Endometrium (tissue), 2 donors: ENCODE measurements at regions not wholly inside any gene's neighbourhood (a gene's known extent, or its start where the extent isn't known, plus 50 kb on each side); places are given as distances from the start of the nearest gene placed in this dataset.
"Not testable (repeated sequence)": the region's sequence is repeated elsewhere in the genome, so short reads cannot be mapped to it uniquely, and the experiment has no call there.

Experiments
- FAIRE-seq: peaks from 2 replicates; lab custom pipeline; 2012; peaks lifted over from hg19 to GRCh38; lab: Jason Lieb, UNC
- donor health status: control.
- donor health status: control.

DNA sequence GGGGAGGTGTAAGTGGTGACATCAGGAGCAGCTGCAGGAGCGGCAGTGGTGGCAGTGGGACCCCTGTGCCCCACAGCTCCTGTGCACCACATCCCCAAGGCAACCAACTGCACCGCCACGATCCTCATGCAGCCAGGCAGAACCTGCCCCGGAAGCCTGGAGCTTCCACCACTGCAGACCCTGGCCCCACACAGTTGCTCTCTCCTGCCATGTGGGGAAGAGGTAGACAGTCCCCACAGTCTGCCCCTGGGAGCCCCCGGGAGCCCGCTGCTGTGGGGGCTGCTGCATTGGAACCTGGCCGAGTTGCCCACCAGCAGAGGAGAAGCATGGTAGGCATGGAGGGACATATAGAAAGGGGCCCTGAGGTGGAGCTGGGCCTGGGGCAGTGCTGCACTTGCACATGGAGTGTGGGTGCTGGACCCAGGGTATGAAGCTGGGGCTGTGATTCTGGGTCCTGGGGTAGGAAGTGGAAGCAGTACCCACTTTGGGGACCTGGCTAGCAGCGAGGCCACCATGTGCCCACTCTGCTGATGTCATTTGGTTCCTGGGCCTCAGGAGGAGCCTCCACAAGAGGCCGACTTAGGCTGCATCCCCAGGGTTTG, 623.3 kb upstream of the LRRTM4 start:
- no peak for FAIRE-seq

DNA sequence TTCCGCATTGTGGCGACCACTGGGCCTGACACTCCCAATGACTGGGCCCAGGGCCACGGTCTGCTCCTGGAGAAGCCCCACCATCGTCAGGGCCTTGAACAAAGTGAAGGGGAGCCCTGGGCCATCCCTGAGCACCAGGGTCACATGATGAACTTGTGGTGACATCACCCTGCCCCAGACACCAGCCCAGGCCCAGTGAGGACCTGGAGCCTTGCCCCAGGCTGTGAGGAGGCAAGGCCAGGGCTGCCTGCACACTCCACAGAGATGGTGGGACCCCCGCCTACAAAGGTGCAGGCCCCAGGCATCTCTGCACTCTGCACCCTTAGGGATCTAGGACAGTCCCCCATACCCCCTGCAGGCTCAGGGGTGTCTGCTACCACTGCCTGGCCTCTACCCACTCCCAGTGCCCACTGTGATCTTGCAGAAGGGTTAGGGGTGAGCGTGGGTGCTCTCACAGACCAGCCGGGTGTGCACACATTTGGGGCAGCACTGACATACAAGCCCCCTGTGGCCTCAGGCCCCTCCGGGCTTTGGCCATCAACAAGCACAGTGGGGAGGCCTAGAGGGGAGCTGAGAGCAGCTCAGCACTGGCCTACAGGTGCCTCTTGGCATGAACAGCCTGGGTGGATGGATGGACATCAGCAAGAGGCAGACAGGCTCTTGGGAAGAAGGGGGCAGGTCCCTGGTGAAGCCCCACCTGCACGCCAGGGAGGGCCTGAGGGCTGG, 624.0 kb upstream of the LRRTM4 start:
- no peak for FAIRE-seq

DNA sequence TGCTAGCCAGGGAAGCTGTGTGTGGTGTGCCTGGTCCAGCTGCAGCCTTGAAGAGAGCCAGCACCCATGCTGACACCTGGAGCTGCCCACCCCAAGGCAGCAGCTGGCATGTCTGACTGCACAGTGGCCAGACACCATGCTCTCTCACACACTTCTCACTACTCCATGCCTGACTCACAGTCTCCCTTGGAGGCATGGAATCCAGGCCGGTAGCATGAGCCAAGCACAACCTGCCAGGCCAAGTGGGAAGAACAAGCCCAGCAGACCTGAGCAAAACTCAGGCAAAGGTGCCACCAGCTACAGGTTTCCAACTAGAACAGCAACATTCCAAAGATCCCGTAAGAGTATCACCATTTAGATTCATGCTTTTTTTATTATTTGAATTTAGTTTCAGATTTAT, 625.3 kb upstream of the LRRTM4 start:
- FAIRE-seq, result no peak

DNA sequence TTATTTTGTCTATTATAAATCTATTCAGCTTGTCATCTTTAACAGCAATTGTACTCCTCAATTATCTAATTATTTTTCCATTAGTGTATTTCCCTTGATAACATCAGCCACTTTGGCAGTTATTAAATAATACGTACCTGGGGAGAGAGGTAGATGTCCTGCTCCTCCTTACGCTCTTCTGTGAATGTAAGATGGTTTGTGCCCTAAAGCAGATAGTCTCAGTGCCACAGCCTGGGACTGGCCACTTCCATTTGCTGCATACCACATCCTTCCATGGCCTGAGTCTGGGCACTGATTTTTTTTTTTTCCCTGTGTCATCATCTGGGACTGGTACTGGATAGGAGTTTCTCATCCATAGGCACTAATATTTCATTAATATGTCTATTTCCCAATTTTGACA, 632.4 kb upstream of the LRRTM4 start:
- FAIRE-seq, result no peak

DNA sequence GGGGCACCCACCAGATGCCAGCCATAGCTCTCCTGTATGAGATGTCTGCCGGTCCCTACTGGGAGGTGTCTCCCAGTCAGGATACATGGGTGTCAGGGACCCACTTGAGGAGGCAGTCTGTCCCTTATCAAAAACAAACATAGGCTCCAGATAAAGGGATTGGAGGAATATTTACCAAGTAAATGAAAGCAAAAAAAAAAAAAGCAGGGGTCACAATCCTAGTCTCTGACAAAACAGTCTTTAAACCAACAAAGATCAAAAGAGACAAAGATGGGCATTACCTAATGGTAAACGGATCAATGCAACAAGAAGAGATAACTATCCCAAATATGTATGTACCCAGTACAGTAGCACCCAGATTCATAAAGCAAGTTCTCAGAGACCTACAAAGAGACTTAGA, 640.0 kb upstream of the LRRTM4 start:
- FAIRE-seq, result no peak

DNA sequence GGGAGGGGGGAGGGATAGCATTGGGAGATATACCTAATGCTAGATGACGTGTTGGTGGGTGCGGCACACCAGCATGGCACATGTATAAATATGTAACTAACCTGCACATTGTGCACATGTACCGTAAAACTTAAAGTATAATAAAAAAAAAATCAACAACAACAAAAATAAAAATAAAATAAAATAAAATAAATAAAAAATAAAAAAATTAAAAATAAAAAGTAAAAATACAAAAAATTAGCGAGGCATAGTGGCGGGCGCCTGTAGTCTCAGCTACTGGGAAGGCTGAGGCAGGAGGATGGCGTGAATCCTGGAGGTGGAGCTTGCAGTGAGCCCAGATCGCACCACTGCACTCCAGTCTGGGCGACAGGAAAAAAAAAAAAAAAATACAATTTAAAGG, 650.0 kb upstream of the LRRTM4 start:
- FAIRE-seq, result not testable (repeated sequence)

DNA sequence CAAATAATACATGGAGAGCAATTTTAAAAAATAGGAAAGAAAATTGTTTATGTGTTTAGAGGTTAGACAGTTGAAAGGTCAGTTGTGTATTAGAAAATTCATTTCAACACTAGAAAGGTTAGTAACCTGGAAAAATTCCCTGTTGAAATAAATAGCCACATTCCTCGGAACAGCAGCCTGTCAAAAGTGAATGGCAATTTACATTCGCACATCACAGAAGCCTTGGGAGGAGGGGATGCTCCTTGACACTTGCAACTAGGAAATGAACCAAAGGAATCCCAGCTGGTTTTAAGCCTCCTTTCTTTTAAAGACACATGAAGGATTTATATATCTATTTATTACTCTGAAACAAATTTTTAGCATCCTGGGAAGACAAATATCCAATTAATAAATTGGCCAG, 653.5 kb upstream of the LRRTM4 start:
- FAIRE-seq, result no peak

DNA sequence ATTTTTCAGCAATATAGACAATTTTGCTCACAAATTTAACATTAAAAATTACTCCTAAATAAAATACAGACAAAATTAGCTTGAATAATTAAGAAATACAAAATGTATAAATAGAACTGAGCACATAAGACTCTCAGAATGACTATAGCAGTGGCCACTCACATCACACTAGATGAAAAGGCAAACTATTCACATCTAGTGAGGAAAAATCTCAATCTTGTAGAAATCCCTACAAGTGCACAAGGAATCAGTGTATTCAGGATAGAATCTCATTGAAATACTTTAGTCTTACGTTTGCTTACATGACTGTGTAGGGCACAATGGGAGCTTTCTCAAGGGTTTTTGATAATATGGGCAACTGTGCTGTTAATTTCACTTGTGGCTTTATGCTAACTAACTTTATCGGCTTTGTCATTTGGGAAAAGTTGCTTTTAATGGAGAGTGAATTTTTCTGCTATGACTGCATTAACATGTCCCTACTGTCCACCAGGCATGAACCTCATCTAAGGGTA, 678.9 kb upstream of the LRRTM4 start:
- FAIRE-seq, result no peak

DNA sequence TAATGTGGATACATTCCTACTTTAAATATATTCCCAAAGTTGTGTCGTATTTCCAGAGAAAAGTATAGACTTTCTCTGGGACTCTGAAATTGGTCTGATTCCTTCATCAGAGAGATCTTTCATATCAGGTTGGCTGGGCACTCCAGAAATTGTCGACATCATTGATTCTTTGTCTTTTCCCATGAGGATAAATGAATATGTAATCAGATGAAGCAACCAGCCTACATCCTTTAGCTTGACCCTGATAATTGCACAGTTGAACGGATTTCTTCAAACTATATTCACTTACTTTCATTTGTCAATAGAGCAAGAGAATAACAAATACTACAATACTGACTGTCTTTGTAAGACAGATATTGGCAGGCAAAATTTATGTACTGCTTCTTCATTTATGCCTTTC, 680.2 kb upstream of the LRRTM4 start:
- FAIRE-seq, result no peak

DNA sequence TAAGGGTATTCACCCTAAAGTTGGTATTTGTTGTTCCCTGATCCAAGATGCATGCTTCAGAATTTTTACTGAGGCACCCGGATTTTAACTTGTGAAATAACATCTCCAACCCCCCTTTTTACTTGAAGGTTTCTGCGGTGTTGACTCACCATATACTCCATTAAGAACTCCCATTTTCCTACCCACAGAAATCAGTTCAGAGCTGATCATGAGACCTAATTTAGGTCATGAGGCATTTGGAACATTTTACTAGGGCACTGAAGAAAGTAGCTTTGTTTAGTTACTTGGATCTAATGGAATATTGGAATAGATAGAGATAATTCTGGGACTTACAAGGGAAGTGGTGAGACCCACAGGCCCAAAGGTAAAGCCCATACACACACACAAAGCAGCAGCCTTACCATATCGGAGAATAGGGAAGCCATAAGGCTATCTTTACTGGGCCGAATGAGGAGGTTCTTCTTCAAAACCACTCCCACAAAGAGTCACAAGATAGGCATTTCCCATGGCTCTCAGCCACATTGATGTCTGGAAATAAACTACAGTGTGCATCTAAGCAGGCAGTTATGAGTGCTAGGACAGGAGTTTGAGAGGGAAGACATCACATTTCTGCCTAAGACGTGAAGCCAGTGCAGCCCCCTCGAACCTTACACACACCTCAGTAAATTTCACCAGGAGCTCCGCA, 681.0 kb upstream of the LRRTM4 start:
- FAIRE-seq, result no peak

DNA sequence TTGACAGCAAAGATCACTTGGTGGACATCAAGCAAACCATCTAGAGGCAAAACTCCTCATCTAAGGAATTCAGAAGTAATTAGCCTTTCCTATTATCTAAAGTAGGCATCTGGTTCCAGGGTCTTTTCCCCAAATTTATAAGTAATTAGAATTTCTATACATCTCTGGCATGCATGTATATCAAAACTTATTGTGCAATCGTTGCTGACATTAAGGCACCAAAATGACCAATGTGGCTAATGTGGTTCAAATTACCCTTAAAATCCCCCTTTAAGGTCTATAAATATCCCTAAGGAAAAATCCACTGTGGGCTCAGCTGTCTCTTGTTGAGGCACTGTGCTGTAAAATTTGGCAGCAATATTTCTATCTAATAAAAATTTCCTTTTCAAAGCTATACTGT, 695.9 kb upstream of the LRRTM4 start:
- no peak for FAIRE-seq

DNA sequence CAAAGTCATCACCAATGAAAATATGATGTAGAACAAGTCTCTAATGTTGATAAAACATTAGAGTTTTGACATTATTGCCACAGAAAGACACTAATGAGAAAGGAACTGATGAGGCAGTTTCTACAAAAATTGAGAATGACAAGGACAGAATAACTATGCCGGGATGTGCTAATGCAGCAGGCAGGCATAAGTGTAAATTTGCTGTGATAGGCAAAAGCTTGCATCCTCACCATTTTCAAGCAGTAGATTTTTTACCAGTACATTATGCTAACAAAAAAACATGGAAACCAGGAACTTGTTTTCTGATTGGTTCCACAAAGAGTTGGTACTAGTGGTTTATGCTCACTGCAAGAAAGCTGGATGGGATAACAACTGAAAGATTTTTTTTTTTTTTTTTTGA, 715.5 kb upstream of the LRRTM4 start:
- no peak for FAIRE-seq

DNA sequence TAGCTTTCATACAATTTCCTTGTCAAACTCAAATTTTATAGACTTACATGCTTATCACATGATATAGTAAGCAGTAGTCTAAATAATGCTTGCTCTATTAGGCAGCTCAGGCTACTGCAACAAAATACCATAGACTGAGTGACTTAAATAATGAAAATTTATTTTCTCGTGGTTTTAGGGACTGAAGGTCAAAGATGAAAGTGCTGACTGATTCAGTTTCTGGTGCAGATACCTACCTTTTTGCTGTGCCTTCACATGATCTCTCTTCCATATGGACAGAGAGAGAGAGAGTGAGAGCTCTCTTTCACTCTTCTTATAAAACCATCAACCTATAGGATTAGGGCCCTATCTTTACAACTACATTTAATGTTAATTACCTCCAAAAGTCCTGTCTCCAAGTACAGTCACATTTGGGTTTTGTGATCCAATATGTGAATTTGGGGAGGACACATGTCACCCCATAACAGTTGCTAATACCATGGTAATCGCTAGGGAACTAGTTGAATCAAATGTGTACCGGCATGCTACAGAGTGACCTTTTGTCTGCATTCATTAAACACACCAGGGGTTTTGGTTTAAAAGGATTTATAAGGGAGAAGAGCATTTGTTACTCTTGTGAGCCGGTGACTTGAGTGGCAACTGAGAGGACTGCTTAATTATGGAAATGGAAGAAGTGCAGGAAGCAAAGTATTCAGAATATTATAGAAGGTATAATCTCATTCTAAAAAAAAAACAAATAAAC, 723.4 kb upstream of the LRRTM4 start:
- no peak for FAIRE-seq

DNA sequence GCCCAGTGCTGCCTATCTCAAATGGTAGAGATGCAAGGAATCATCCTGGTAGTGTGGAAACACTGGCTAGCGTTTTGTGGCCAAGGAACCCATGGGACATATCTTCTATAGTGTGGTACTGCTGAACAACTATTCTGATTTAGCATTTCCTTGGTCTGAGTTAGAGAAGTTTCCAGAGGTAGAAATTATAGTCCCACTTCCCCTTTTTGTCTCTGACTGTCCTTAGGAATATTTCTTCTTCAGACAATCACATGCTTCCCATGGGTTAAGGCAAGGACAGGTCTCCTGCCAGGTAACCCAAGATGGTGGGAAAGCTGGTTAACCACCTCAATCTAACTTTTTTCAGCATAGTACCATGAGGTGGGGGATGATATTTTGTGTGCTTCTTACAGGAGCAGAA, 729.5 kb upstream of the LRRTM4 start:
- no peak for FAIRE-seq

DNA sequence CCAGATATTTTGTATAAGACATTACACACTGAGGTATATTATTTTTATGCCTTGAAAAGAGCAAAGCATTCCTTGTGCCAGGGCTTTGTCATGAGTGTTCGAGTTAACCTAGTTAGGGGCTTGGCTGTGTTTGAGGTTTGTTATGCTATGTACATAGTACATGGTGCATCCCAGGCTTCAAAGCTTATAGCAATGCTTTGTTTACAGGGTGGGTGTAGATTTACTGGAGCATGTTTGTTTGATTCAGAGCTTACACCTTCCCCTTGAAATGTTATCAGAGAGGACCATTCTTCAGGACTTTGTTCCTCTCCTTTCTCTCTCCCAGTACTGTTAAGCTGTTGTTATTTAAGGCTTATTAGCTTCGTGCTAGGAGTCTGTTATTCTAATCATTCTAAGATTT, 738.7 kb upstream of the LRRTM4 start:
- no peak for FAIRE-seq

DNA sequence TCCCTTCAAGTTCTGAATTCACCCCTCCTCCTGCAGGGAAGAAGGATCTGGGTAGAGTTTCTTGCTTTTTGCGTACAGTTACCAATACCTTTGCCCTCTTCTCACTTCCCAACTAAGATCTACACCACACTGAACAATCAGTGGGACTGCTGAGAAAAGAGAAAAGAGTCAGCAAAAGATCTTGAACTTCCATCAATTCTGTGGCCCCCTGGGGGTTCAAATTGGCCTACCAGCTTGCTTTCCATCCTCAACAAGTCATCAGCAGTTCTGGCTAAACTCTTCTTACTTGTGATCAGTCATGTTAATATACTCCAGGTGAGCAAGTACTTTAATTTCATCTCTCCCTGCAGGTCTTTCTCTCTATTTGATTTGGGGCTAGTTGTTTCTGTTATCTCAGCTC, 739.3 kb upstream of the LRRTM4 start:
- FAIRE-seq, result no peak

DNA sequence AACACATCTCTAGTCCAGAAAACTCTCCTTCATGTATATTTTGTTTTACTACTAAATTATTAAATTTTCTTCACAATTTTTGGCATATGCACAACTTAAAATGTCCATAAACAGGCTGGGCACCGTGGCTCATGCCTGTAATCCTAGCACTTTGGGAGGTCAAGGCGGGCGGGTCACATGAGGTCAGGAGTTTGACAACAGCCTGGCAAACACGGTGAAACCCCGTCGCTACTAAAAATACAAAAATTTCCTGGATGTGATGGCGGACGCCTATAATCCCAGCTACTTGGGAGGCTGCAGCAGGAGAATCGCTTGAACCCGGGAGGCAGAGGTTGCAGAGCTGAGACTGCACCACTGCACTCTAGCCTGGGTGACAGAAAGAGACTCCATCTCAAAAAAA, 739.9 kb upstream of the LRRTM4 start:
- FAIRE-seq, result not testable (repeated sequence)

DNA sequence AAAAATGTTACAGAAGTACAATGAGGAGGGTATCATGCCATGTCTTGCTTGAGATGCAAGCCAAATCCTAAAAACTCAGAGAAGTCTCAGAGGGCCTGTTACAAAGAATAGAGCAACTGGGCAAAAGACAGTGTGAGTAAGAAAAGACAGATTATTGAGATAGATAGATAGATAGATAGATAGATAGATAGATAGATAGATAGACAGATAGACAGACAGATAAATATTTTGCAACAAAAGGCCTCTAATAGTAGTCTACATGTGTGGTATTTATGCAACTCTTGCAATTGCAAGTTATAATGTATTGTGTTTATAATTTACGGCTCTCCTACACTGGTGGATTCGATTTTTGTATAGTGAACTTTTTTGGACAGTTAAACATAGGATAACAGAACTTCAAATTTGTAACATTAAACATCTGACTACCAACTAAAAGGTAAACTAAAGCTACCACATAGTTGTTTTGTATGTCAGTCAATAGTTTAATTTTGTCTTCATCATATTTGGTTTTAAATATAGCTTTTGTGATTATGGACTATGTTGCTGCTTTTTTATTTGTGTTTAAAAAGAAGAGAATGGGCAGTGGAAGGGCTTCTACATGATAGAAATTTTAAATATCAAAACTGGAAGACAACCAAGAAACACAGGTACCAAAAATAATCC, 740.7 kb upstream of the LRRTM4 start:
- no peak for FAIRE-seq

DNA sequence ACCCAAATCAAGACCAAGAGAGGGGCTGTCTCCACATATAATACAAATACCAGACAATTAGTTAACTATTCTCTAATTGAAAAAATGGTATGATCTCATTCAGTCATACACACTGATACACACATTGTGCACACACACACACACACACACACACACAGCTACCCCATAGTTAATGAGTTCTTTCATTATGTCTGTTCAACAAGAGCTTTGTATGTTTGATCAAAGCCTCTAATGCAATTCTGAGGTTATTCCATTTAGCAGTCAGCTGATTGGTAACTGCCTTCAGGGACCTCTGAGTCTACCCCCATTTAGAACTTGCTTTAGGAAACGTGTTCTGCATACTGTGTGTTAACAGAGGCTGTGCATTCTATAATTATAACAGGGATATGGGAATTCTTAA, 741.4 kb upstream of the LRRTM4 start:
- FAIRE-seq, result no peak

DNA sequence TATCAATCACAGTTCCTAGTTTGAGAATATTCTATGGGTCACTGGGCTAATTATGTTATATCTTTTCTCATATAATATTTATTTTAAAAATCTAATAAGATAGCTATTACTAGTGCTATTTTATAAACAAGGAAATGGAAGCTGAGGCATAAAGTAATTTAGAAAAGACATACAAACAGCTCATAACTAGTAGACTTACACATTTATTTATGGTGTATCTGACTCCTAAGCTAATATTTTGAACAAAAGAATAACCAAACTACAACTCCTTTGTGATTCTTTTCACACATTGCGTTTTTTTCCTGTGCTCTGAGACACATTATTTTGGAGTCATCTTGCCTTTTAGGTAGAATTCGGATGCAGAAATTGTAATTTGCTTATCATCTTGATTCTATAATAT, 742.0 kb upstream of the LRRTM4 start:
- no peak for FAIRE-seq

DNA sequence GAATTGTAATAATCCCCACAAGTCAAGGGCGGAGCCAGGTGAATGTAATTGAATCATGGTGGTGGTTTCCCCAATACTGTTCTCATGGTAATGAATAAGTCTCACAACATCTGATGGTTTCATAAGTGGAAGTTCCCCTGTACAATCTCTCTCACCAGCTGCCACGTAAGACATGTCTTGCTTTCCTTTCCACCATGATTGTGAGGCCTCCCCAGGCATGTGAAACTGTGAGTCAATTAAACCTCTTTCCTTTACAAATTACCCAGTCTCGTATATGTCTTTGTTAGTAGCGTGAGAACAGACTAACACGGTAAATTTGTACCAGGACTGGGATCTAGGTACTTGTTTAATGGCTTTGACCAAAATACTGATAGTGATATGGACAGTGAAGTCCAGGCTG, 744.3 kb upstream of the REG3G start:
- FAIRE-seq, result no peak

DNA sequence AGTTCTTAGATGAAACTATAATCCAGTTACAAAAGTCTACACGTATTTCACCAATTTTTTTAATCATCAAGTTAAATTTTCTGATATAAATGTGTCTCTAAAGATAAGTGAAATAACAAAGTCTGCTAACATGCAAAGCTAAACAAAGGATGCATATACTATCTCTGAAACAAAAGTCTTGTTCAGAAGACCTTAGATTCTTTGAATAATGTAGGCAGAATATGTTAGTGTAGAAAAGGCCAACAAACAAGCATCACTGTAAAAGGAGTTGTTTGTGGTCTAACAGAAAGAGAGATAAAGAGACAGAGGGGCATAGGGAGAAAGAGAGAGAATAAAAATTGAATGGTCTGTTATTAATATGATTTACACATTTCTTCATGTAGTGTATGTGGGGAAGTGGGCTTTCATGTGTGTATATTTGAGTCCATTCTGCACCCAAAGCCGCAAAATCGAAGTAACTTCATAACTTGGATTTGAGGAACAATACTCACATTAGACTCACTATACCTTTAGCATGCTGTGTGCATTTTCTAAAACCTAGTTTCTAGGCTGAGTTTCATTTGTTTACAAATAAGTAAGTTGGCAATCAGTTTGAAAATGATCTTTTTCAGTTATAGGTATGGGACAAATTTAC, 734.8 kb upstream of the REG3G start:
- FAIRE-seq, result no peak
